Body of pancreas (tissue), 4 donors: ENCODE measurements at regions not wholly inside any gene's neighbourhood (a gene's known extent, or its start where the extent isn't known, plus 50 kb on each side); places are given as distances from the start of the nearest gene placed in this dataset.

ENCODE experiments used
- ATAC-seq: fragments of 150-250 bp; one replicate; pipeline ENCODE4 v1.9.1; 2016
- DNase-seq, 4 donors: peaks; one replicate each; pipeline ENCODE4 v3.0.0-alpha.2; 2019
- H3K27ac ChIP-seq, 4 donors: fragments of 200-600 bp; sonication (generic); 1 replicate in 3 of 4; 2 replicates in 1 of 4; pipeline versions ENCODE4 v1.5.1 to v1.6.1; 2016 to 2019; ENCODE audit warnings: mild to moderate bottlenecking in 1 of 4, mixed read lengths in 1 of 4, moderate library complexity in 1 of 4
- H3K27me3 ChIP-seq, 2 donors: fragments of 200-600 bp; sonication (generic); one replicate each; pipeline ENCODE4 v1.6.0; 2016; ENCODE audit warnings: mild to moderate bottlenecking in 1 of 2
- H3K36me3 ChIP-seq, 2 donors: fragments of 200-600 bp; sonication (generic); replicated peaks in 1 of 2; 2 replicates each; pipeline ENCODE4 v1.5.1; 2016; ENCODE audit warnings: low read depth in 2 of 2; ENCODE audit not compliant: insufficient read depth in 1 of 2
- H3K4me1 ChIP-seq: fragments of 200-600 bp; sonication (generic); one replicate; pipeline ENCODE4 v1.6.0; 2016
- H3K4me3 ChIP-seq, 2 donors: fragments of 200-600 bp; sonication (generic); 1 replicate in 1 of 2; 2 replicates in 1 of 2; pipeline ENCODE4 v1.5.1; 2016 to 2019
- H3K9me3 ChIP-seq, 3 donors: fragments of 200-600 bp; sonication (generic); 1 replicate in 2 of 3; 2 replicates in 1 of 3; pipeline ENCODE4 v1.5.1; 2016
- POLR2A ChIP-seq, 3 donors: fragments of 450-650 bp; IDR thresholded peaks; one replicate each; pipeline ENCODE4 v1.6.1; 2016; ENCODE audit warnings: antibody characterized with exemption in 3 of 3, mild to moderate bottlenecking in 2 of 3
- WGBS, 2 donors: methylation state at CpG; one replicate each; pipeline ENCODE4 v1.1.5; 2017; 5-methylcytosine and 5-hydroxymethylcytosine counted together
- intact Hi-C: fragments of 100-400 bp; cut with DNase I; formaldehyde crosslinking; loops from one replicate; pipeline ENCODE4 v1.15.1; 2023
- TF ChIP-seq, protein P1 (sequence below), 7 experiments: fragments of 450-650 bp in 4 of 7; fragments of 200-600 bp in 3 of 7; sonication (generic) in 3 of 7; IDR thresholded peaks; one replicate each; pipeline ENCODE4 v1.5.1; 2016 to 2019; ENCODE audit warnings: antibody characterized with exemption in 7 of 7

GRCh38 chr1:65658122-65658521, 134.6 kb upstream of the PDE4B start:
- no peak for DNase-seq
- no peak overlapping the region for H3K4me3 ChIP-seq
- H3K9me3 ChIP-seq, result no peaks in the 10 kb centered on the region
- H3K36me3 ChIP-seq, result no peaks in the 10 kb centered on the region
- TF ChIP-seq, protein P1, sequence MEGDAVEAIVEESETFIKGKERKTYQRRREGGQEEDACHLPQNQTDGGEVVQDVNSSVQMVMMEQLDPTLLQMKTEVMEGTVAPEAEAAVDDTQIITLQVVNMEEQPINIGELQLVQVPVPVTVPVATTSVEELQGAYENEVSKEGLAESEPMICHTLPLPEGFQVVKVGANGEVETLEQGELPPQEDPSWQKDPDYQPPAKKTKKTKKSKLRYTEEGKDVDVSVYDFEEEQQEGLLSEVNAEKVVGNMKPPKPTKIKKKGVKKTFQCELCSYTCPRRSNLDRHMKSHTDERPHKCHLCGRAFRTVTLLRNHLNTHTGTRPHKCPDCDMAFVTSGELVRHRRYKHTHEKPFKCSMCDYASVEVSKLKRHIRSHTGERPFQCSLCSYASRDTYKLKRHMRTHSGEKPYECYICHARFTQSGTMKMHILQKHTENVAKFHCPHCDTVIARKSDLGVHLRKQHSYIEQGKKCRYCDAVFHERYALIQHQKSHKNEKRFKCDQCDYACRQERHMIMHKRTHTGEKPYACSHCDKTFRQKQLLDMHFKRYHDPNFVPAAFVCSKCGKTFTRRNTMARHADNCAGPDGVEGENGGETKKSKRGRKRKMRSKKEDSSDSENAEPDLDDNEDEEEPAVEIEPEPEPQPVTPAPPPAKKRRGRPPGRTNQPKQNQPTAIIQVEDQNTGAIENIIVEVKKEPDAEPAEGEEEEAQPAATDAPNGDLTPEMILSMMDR (IDR thresholded peaks at IDR 0.05), result no peak
- no peak for TF ChIP-seq POLR2A (IDR thresholded peaks at IDR 0.05)
- intact Hi-C loops, result no loop called here
- ATAC-seq, result no peak
- no peaks in the 10 kb centered on the region for H3K4me1 ChIP-seq
- H3K27me3 ChIP-seq, result no peaks in the 10 kb centered on the region
- WGBS, 2 donors, result 57 to 67% methylated on average over 4 of the region's 4 CpGs
- H3K27ac ChIP-seq, result no peak overlapping the region

DNA sequence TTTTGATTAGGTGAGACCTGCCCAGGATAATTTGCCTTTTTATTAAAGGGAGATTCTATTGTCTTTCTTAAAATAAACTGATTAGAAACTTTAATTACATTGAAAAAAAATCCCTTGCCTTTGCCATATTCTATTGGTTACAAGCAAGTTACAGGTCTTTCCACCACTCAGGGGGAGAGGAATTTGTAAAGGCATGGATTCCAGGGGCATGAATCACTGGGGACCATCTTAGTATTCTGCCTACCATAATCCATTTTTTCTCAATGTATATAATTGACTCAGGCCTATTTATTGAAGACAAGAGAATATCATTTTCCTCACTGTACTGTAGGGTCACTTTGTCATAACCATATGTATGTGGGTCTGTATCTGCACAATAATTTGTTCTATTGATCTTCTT, 124.3 kb upstream of the PDE4B start:
- DNase-seq, result no peak
- Histone ChIP-seq H3K27me3 (no peaks in the 10 kb centered on the region), H3K4me1 (no peaks in the 10 kb centered on the region), H3K4me3 (no peak overlapping the region), H3K27ac (no peak overlapping the region), H3K36me3 (no peaks in the 10 kb centered on the region), H3K9me3 (no peaks in the 10 kb centered on the region)
- intact Hi-C loops, result no loop called here
- TF ChIP-seq, protein P1 (IDR thresholded peaks at IDR 0.05), result no peak
- no peak for TF ChIP-seq POLR2A (IDR thresholded peaks at IDR 0.05)
- ATAC-seq, result no peak

DNA sequence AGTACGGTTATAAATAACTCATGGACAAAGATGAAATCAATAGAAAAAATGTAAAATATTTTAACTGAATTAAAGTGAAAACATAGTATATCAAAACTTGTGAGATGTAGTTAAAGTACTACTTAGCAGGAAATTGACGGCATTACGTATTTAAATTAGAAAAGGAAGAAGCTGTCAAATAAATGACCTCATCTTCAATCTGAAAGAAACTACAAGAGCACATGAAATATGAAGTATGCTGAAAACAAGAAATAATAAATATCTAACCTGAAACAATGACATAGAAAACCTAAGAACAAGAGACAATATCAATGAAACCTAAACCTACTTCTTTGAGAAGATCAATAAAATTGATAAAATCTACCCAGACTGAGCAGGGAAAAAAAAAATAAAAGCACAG, 122.2 kb upstream of the PDE4B start:
- ATAC-seq (no peak), DNase-seq (no peak)
- H3K27ac ChIP-seq, result no peak overlapping the region
- no peaks in the 10 kb centered on the region for H3K4me1 ChIP-seq
- intact Hi-C loops, result no loop called here
- no peak overlapping the region for H3K4me3 ChIP-seq
- no peaks in the 10 kb centered on the region for H3K9me3 ChIP-seq
- TF ChIP-seq, protein P1 (IDR thresholded peaks at IDR 0.05), result no peak
- TF ChIP-seq POLR2A (IDR thresholded peaks at IDR 0.05), result no peak
- no peaks in the 10 kb centered on the region for H3K27me3 ChIP-seq
- 89 to 93% methylated on average over 3 of the region's 3 CpGs for WGBS, 2 donors
- H3K36me3 ChIP-seq, result no peaks in the 10 kb centered on the region

- DNase-seq (no peak), ATAC-seq (no peak)
- intact Hi-C loops, result no loop called here
- Histone ChIP-seq H3K4me1 (no peaks in the 10 kb centered on the region), H3K36me3 (no peaks in the 10 kb centered on the region), H3K9me3 (no peaks in the 10 kb centered on the region), H3K27ac (no peak overlapping the region), H3K4me3 (no peak overlapping the region), H3K27me3 (no peaks in the 10 kb centered on the region)
- TF ChIP-seq, protein P1 (IDR thresholded peaks at IDR 0.05), result no peak
- no peak for TF ChIP-seq POLR2A (IDR thresholded peaks at IDR 0.05)
- WGBS, 2 donors, result 87 to 91% methylated on average over 2 of the region's 2 CpGs
Observed at GRCh38 chr1:65674522-65674921, 118.2 kb upstream of the PDE4B start.

GRCh38 chr1:65679773-65680172, 112.9 kb upstream of the PDE4B start:
- Histone ChIP-seq H3K4me3 (no peak overlapping the region), H3K4me1 (no peaks in the 10 kb centered on the region), H3K36me3 (no peaks in the 10 kb centered on the region), H3K27me3 (no peaks in the 10 kb centered on the region), H3K9me3 (no peaks in the 10 kb centered on the region), H3K27ac (no peak overlapping the region)
- WGBS, 2 donors, result 78 to 89% methylated on average over 4 of the region's 4 CpGs
- DNase-seq (no peak), ATAC-seq (no peak)
- TF ChIP-seq, protein P1 (IDR thresholded peaks at IDR 0.05), result no peak
- no peak for TF ChIP-seq POLR2A (IDR thresholded peaks at IDR 0.05)
- intact Hi-C loops, result no loop called here
